GM12872 (cell line): ENCODE measurements at regions not wholly inside any gene's neighbourhood (a gene's known extent, or its start where the extent isn't known, plus 50 kb on each side); places are given as distances from the start of the nearest gene placed in this dataset.

Source experiments
- TF ChIP-seq, protein P1 (sequence below): IDR thresholded peaks from 3 replicates; pipeline ENCODE4 v1.5.1; 2011; ENCODE audit warnings: low read depth, mild to moderate bottlenecking, low read length, moderate library complexity; ENCODE audit not compliant: insufficient read depth

- TF ChIP-seq, protein P1, sequence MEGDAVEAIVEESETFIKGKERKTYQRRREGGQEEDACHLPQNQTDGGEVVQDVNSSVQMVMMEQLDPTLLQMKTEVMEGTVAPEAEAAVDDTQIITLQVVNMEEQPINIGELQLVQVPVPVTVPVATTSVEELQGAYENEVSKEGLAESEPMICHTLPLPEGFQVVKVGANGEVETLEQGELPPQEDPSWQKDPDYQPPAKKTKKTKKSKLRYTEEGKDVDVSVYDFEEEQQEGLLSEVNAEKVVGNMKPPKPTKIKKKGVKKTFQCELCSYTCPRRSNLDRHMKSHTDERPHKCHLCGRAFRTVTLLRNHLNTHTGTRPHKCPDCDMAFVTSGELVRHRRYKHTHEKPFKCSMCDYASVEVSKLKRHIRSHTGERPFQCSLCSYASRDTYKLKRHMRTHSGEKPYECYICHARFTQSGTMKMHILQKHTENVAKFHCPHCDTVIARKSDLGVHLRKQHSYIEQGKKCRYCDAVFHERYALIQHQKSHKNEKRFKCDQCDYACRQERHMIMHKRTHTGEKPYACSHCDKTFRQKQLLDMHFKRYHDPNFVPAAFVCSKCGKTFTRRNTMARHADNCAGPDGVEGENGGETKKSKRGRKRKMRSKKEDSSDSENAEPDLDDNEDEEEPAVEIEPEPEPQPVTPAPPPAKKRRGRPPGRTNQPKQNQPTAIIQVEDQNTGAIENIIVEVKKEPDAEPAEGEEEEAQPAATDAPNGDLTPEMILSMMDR, result no peak
Measured at GRCh38 chr20:22931653-22932608, 103.2 kb upstream of the SSTR4 start.

- TF ChIP-seq, protein P1, result no peak
Measured at GRCh38 chr20:22939181-22939580, 95.9 kb upstream of the SSTR4 start.

DNA sequence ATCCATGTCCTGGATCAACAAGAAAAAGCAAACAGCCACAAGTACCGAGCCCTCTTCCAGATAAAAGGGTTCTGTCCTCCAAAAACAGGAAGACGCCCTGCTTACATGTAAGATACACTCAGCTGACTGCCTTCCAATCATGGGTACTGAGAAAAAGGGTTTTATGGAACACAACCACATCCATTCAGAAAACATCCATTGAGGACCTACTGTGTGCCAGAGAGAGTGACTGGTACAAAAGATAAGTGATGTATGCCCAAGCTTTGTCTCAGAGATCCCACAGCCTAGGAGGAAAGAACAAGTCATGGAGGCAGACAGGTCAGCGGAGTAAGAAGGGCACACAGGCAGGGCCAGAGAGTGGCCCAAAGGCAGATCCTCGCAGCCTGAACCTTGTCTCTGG lies 94.8 kb upstream of the SSTR4 start:
- TF ChIP-seq, protein P1, result no peak

- TF ChIP-seq, protein P1, result no peak
Measured at GRCh38 chr20:22941550-22941949, 93.6 kb upstream of the SSTR4 start.

GRCh38 chr20:22942742-22943141 lies 92.4 kb upstream of the SSTR4 start:
- TF ChIP-seq, protein P1, result no peak

DNA sequence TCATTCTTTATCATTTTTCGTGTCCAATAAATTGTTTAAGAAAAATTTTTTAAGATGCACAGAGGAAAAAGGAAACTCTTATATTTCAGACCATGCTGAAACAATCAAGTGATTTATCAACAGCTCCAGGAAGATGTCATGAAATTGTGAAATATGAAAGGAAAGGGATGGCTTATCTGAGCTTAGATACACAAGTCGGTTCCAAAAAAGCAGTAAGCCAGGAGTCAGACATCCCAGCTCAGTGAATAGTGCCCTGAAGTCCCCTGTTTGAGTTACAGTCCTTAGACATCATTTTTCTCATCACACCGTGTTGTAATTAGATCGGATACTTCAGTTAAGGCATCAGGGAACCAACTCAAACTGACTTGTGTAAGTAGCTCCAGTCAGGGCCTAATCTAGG lies 91.0 kb upstream of the SSTR4 start:
- TF ChIP-seq, protein P1, result no peak

DNA sequence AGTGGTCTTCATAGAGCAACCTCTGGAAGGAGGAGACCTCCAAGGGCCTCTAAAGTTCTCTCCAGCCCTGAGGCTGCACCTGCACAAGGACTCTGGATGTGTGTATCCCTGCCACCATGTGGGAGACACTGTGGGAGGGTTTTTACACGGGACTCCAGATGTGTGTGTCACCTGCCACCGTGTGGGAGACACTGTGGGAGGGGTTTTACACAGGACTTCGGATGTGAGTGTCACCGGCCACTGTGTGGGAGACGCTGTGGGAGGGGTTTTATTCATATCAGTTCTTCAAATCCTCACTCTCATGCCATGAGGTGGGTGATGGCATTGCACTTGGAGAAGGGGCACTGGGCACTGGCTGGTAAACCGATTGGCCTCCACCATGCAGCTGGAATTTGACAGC lies 90.2 kb upstream of the SSTR4 start:
- TF ChIP-seq, protein P1, result no peak
